ENCODE measurements at regions not wholly inside any gene's neighbourhood (a gene's known extent, or its start where the extent isn't known, plus 50 kb on each side); places are given as distances from the start of the nearest gene placed in this dataset.

DNA sequence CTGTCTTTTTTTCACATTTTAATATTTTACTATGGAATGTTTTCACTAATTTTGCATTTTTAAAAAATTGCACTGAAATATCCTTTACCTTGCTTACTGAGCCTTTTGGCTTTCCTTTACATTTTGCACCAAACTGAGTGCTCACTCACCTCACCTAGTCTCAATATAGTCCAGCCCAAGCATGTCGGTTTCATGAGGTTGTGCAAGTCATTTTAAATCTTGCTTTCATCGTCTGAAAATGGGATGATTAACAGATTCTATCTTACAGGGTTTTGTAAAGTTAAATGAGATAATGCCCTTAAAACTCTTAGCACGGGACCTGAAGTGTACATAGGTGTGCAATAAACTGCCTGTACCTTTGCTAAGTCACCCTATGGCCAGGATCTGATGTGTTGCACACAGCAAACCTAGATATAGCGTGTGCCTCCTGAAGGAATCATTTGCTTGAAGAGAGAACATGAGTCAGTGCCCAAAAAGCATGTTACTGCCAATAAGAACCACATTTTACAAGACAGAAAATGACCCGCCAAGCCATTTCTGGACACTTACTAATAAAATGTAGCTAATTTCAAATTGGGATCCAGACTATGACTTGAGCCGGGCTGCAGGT is 199.8 kb downstream of the JCAD start:
- TF ChIP-seq CTCF (IDR thresholded peaks at IDR 0.05; ENCODE audit: borderline replicate concordance, extremely low read depth, insufficient read depth) = no peak
- Histone ChIP-seq H3K9ac (ENCODE audit: low read length in 3 of 3) (no peak overlapping the region), H3K27me3 (ENCODE audit: control insufficient read depth, insufficient read depth, low read length) (no peaks in the 10 kb centered on the region), H3K4me1 (ENCODE audit: control insufficient read depth in 2 of 3, insufficient read depth in 2 of 3, low read depth in 1 of 3, low read length in 3 of 3) (peaks cover 0 to 15% (median 6%) of the 10 kb centered on the region in 3 donors), H3K27ac (ENCODE audit: low read depth in 2 of 2, low read length in 2 of 2) (no peak overlapping the region), H3K4me3 (ENCODE audit: low read length in 3 of 3) (no peak overlapping the region), H3K9me3 (ENCODE audit: control insufficient read depth in 2 of 3, insufficient read depth in 1 of 3, low read length in 3 of 3) (no peaks in the 10 kb centered on the region), H3K36me3 (ENCODE audit: control insufficient read depth in 2 of 3, insufficient read depth in 3 of 3, low read length in 3 of 3) (no peaks in the 10 kb centered on the region)
- peak in 1 of 5 donors; percentile 2 for DNase-seq
- FAIRE-seq = no peak
- intact Hi-C loops (cut with DNase I) = no loop called here

- intact Hi-C loops (cut with DNase I) = no loop called here
- no peak for TF ChIP-seq CTCF (IDR thresholded peaks at IDR 0.05; ENCODE audit: borderline replicate concordance, extremely low read depth, insufficient read depth)
- Histone ChIP-seq H3K36me3 (ENCODE audit: control insufficient read depth in 2 of 3, insufficient read depth in 3 of 3, low read length in 3 of 3) (no peaks in the 10 kb centered on the region), H3K4me1 (ENCODE audit: control insufficient read depth in 2 of 3, insufficient read depth in 2 of 3, low read depth in 1 of 3, low read length in 3 of 3) (peaks cover 0 to 15% (median 6%) of the 10 kb centered on the region in 3 donors), H3K27ac (ENCODE audit: low read depth in 2 of 2, low read length in 2 of 2) (no peak overlapping the region), H3K9me3 (ENCODE audit: control insufficient read depth in 2 of 3, insufficient read depth in 1 of 3, low read length in 3 of 3) (no peaks in the 10 kb centered on the region), H3K4me3 (ENCODE audit: low read length in 3 of 3) (no peak overlapping the region), H3K9ac (ENCODE audit: low read length in 3 of 3) (no peak overlapping the region), H3K27me3 (ENCODE audit: control insufficient read depth, insufficient read depth, low read length) (no peaks in the 10 kb centered on the region)
- DNase-seq = no peak
- FAIRE-seq = no peak
Measured at GRCh38 chr10:29858702-29859267, 200.6 kb downstream of the JCAD start.

GRCh38 chr10:29857843-29858701 is 201.3 kb downstream of the JCAD start:
- no peak overlapping the region for H3K27ac ChIP-seq (ENCODE audit: low read depth in 2 of 2, low read length in 2 of 2)
- FAIRE-seq = peak; percentile 23

More at GRCh38 chr10:29857843-29858701, 201.3 kb downstream of the JCAD start:
- Histone ChIP-seq H3K9me3 (ENCODE audit: control insufficient read depth in 2 of 3, insufficient read depth in 1 of 3, low read length in 3 of 3) (no peaks in the 10 kb centered on the region), H3K27me3 (ENCODE audit: control insufficient read depth, insufficient read depth, low read length) (no peaks in the 10 kb centered on the region), H3K9ac (ENCODE audit: low read length in 3 of 3) (no peak overlapping the region), H3K36me3 (ENCODE audit: control insufficient read depth in 2 of 3, insufficient read depth in 3 of 3, low read length in 3 of 3) (no peaks in the 10 kb centered on the region), H3K4me1 (ENCODE audit: control insufficient read depth in 2 of 3, insufficient read depth in 2 of 3, low read depth in 1 of 3, low read length in 3 of 3) (peaks cover 0 to 15% (median 6%) of the 10 kb centered on the region in 3 donors), H3K4me3 (ENCODE audit: low read length in 3 of 3) (peak overlapping the region in 2 of 3 donors; percentile 21 to 22)
- intact Hi-C loops (cut with DNase I) = no loop called here
- peak; percentile 62 to 86 (median 76) for DNase-seq
- peak; percentile 88 for TF ChIP-seq CTCF (IDR thresholded peaks at IDR 0.05; ENCODE audit: borderline replicate concordance, extremely low read depth, insufficient read depth)

Measured in kidney (tissue), 13 donors.